ENCODE measurements at regions not wholly inside any gene's neighbourhood (a gene's known extent, or its start where the extent isn't known, plus 50 kb on each side); places are given as distances from the start of the nearest gene placed in this dataset.

DNA sequence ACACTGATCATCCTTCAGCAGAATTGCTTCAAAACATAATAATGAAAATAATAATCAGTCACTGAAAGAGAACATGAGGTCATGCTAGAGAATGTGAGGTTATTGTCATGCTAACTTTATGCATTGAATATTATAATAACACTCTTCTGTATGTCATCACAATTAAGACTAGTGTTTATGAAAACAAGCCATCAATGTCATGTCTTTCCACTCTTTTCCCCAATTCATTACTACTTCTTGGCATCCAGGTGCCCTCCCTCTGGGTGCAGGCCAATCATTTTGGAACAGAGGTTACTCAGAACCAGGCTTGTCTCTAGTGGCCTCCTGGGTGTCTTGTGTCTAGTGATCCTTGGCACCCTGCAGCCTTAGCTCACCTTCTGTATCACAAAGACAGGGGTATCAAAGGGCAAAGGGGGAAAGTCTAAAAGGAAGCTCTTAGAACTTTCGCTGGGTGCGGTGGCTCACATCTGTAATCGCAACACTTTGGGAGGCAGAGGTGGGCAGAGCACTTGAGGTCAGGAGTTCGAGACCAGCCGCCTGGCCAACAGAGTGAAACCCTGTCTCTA lies 217.6 kb upstream of the PIK3R1 start:
- DNase-seq (ENCODE audit: extremely low spot score in 2 of 2) = no peak
- Histone ChIP-seq H3K36me3 (no peaks in the 10 kb centered on the region), H3K27ac (no peak overlapping the region), H3K4me3 (no peak overlapping the region), H3K9me3 (no peaks in the 10 kb centered on the region), H3K4me1 (peaks cover 9% of the 10 kb centered on the region), H3K27me3 (no peaks in the 10 kb centered on the region)
- intact Hi-C loops (cut with DNase I) = no loop called here
- TF ChIP-seq, protein P1, sequence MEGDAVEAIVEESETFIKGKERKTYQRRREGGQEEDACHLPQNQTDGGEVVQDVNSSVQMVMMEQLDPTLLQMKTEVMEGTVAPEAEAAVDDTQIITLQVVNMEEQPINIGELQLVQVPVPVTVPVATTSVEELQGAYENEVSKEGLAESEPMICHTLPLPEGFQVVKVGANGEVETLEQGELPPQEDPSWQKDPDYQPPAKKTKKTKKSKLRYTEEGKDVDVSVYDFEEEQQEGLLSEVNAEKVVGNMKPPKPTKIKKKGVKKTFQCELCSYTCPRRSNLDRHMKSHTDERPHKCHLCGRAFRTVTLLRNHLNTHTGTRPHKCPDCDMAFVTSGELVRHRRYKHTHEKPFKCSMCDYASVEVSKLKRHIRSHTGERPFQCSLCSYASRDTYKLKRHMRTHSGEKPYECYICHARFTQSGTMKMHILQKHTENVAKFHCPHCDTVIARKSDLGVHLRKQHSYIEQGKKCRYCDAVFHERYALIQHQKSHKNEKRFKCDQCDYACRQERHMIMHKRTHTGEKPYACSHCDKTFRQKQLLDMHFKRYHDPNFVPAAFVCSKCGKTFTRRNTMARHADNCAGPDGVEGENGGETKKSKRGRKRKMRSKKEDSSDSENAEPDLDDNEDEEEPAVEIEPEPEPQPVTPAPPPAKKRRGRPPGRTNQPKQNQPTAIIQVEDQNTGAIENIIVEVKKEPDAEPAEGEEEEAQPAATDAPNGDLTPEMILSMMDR (IDR thresholded peaks at IDR 0.05) = no peak
- TF ChIP-seq POLR2AphosphoS5 (IDR thresholded peaks at IDR 0.05; ENCODE audit: insufficient read depth in 1 of 2, low read depth in 1 of 2) = no peak
- TF ChIP-seq POLR2A (IDR thresholded peaks at IDR 0.05) = no peak

DNA sequence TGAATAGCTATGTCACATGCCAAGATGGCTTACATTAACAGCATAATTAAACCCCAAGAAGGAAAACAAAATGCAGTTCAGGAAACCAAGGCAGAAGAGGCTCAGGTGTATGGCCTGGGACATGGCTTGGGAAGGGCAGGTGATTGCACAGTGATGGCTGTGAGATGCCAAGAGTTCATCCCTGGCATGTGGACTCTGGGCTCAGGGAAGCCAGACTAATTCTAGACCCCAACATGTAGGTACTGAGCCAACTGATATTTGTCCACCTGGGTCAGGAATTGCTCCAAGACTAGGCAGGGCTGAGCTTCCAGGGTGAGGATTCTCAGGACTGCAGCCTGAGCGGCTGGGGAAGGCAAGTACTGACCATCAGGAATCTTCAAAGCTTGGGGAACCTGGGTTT lies 218.4 kb upstream of the PIK3R1 start:
- Histone ChIP-seq H3K36me3 (no peaks in the 10 kb centered on the region), H3K27me3 (no peaks in the 10 kb centered on the region), H3K4me1 (peaks cover 9% of the 10 kb centered on the region), H3K4me3 (no peak overlapping the region), H3K27ac (no peak overlapping the region), H3K9me3 (no peaks in the 10 kb centered on the region)
- intact Hi-C loops (cut with DNase I) = no loop called here
- no peak for TF ChIP-seq POLR2A (IDR thresholded peaks at IDR 0.05)
- TF ChIP-seq, protein P1 (IDR thresholded peaks at IDR 0.05) = no peak
- TF ChIP-seq POLR2AphosphoS5 (IDR thresholded peaks at IDR 0.05; ENCODE audit: insufficient read depth in 1 of 2, low read depth in 1 of 2) = no peak
- no peak for DNase-seq (ENCODE audit: extremely low spot score in 2 of 2)

DNA sequence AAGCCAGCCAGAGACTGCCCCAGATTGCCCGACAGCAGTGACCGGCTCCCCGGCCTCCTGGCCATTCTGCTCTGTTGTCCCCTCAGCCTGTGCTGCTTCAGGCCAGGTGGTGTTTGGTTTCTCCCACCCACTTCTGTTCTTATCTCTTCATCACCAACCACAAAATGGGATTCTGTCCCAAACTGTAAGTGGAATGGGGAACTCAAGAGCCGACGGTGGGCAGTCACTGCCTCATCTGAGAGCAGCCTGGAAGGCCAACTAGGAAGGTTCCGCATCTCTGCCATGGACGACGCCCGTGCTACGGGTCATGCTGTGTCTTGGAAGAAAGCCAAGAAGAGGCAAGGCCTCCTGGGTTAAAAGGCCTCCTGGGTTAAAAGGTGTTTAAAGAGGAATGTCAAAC lies 219.0 kb upstream of the PIK3R1 start:
- H3K4me1 ChIP-seq = peaks cover 9% of the 10 kb centered on the region
- H3K27me3 ChIP-seq = no peaks in the 10 kb centered on the region
- no peaks in the 10 kb centered on the region for H3K36me3 ChIP-seq
- H3K9me3 ChIP-seq = no peaks in the 10 kb centered on the region
- no peak for DNase-seq (ENCODE audit: extremely low spot score in 2 of 2)
- H3K27ac ChIP-seq = no peak overlapping the region
- TF ChIP-seq POLR2A (IDR thresholded peaks at IDR 0.05) = no peak
- TF ChIP-seq, protein P1 (IDR thresholded peaks at IDR 0.05) = no peak
- TF ChIP-seq POLR2AphosphoS5 (IDR thresholded peaks at IDR 0.05; ENCODE audit: insufficient read depth in 1 of 2, low read depth in 1 of 2) = no peak
- intact Hi-C loops (cut with DNase I) = no loop called here
- H3K4me3 ChIP-seq = no peak overlapping the region

DNA sequence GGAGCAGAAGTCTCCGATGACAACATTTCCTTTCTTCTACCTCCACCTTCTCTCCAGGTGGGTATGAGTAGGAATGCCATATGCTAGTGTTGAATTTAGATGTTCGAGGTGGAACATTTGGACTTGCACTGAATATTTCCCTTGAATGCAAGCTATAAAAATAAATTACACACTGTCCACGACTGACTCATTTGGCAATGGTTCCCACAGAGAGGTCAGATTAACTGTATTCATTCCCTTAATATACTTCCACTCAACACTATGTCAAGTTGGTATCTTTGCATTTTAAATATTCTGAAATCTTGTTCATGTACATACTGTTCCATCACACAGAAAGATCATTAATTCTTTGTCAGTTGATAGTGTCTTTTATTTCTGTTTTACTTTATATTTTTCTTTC lies 222.6 kb upstream of the PIK3R1 start:
- DNase-seq (ENCODE audit: extremely low spot score in 2 of 2) = no peak
- Histone ChIP-seq H3K4me1 (no peaks in the 10 kb centered on the region), H3K4me3 (no peak overlapping the region), H3K9me3 (no peaks in the 10 kb centered on the region), H3K27ac (no peak overlapping the region), H3K27me3 (no peaks in the 10 kb centered on the region), H3K36me3 (no peaks in the 10 kb centered on the region)
- TF ChIP-seq, protein P1 (IDR thresholded peaks at IDR 0.05) = no peak
- TF ChIP-seq POLR2AphosphoS5 (IDR thresholded peaks at IDR 0.05; ENCODE audit: insufficient read depth in 1 of 2, low read depth in 1 of 2) (no peak), POLR2A (IDR thresholded peaks at IDR 0.05) (no peak)
- intact Hi-C loops (cut with DNase I) = no loop called here

DNA sequence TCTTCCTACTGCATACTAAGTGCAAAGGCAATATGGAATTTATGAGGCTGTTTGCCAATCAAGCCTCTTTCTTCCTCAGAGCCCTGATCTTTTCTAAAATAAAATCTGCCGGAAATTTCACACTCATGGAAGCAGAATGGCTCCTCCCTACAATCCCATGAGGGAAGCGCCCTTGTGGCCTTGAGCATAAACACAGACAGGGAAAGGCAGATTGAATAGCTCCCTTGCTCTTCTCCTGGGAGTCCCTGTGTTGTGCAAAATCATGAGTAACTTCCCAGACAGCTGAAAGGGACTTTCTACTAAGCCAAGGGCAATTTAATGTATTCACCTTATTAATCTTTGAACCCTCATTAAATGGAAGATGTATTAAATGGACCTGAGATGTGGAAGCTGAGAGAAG lies 226.1 kb upstream of the PIK3R1 start:
- no peaks in the 10 kb centered on the region for H3K4me1 ChIP-seq
- no peak for DNase-seq (ENCODE audit: extremely low spot score in 2 of 2)
- no peaks in the 10 kb centered on the region for H3K9me3 ChIP-seq
- H3K4me3 ChIP-seq = no peak overlapping the region
- no peaks in the 10 kb centered on the region for H3K36me3 ChIP-seq
- TF ChIP-seq POLR2AphosphoS5 (IDR thresholded peaks at IDR 0.05; ENCODE audit: insufficient read depth in 1 of 2, low read depth in 1 of 2) = no peak
- TF ChIP-seq POLR2A (IDR thresholded peaks at IDR 0.05) = no peak
- TF ChIP-seq, protein P1 (IDR thresholded peaks at IDR 0.05) = no peak
- H3K27me3 ChIP-seq = no peaks in the 10 kb centered on the region
- intact Hi-C loops (cut with DNase I) = no loop called here
- no peak overlapping the region for H3K27ac ChIP-seq

All from vagina (tissue), 2 donors.